Neuronal stem cell (in vitro differentiated cells): ENCODE measurements at regions not wholly inside any gene's neighbourhood (a gene's known extent, or its start where the extent isn't known, plus 50 kb on each side); places are given as distances from the start of the nearest gene placed in this dataset.
A peak's percentile ranks its signal among the peaks of the same experiment; 100 is the strongest.

Experiments
- DNase-seq: peaks from one replicate; pipeline ENCODE4 v3.0.0-alpha.2; 2013; ENCODE audit warnings: low spot score
- H2AFZ ChIP-seq: one replicate; pipeline ENCODE4 v1.6.1; 2013; ENCODE audit warnings: mild to moderate bottlenecking, low read length, inconsistent platforms
- H2AK5ac ChIP-seq: 2 replicates; pipeline ENCODE4 v1.6.1; 2013; ENCODE audit warnings: low read depth, mild to moderate bottlenecking, inconsistent platforms, low read length, moderate library complexity, mixed read lengths
- H2BK120ac ChIP-seq: 2 replicates; pipeline ENCODE4 v1.6.1; 2013; ENCODE audit warnings: low read depth, mild to moderate bottlenecking, inconsistent platforms, low read length, moderate library complexity, mixed read lengths
- H2BK12ac ChIP-seq: one replicate; pipeline ENCODE4 v1.6.1; 2013; ENCODE audit warnings: low read length, inconsistent platforms
- H2BK15ac ChIP-seq: 2 replicates; pipeline ENCODE4 v1.6.1; 2013; ENCODE audit warnings: mild to moderate bottlenecking, low read length, inconsistent platforms, mixed read lengths
- H2BK5ac ChIP-seq: one replicate; pipeline ENCODE4 v1.6.1; 2013; ENCODE audit warnings: inconsistent platforms, mild to moderate bottlenecking, low read length, moderate library complexity
- H3K14ac ChIP-seq: one replicate; pipeline ENCODE4 v1.6.1; 2013; ENCODE audit warnings: low read length, inconsistent platforms
- H3K18ac ChIP-seq: 2 replicates; pipeline ENCODE4 v1.6.1; 2013; ENCODE audit warnings: low read length, inconsistent platforms
- H3K23ac ChIP-seq: 2 replicates; pipeline ENCODE4 v1.6.1; 2013; ENCODE audit warnings: low read depth, mild to moderate bottlenecking, mixed read lengths, low read length, inconsistent platforms; ENCODE audit not compliant: poor library complexity
- H3K27ac ChIP-seq: replicated peaks from 3 replicates; pipeline ENCODE4 v1.5.1; 2013; ENCODE audit warnings: low read length, inconsistent platforms
- H3K27me3 ChIP-seq, 3 experiments: 2 replicates each; pipeline ENCODE4 v1.6.1; 2013; ENCODE audit warnings: low read length in 3 of 3, mild to moderate bottlenecking in 2 of 3, inconsistent platforms in 1 of 3, low read depth in 1 of 3, mixed read lengths in 1 of 3, moderate library complexity in 1 of 3; ENCODE audit not compliant: control insufficient read depth in 3 of 3, insufficient read depth in 3 of 3
- H3K36me3 ChIP-seq, 2 donors: replicated peaks in 1 of 2; 2 replicates each; pipeline ENCODE4 v1.6.1; 2013; ENCODE audit warnings: low read length in 2 of 2; ENCODE audit not compliant: control insufficient read depth in 2 of 2, insufficient read depth in 2 of 2
- H3K4ac ChIP-seq: 2 replicates; pipeline ENCODE4 v1.6.1; 2013; ENCODE audit warnings: inconsistent platforms, mild to moderate bottlenecking, low read length, moderate library complexity
- H3K4me1 ChIP-seq, 2 donors: 1 replicate in 1 of 2; 2 replicates in 1 of 2; pipeline ENCODE4 v1.6.1; 2013; ENCODE audit warnings: low read length in 2 of 2, low read depth in 1 of 2; ENCODE audit not compliant: control insufficient read depth in 2 of 2, insufficient read depth in 1 of 2
- H3K4me2 ChIP-seq: one replicate; pipeline ENCODE4 v1.6.1; 2013; ENCODE audit warnings: mild to moderate bottlenecking, low read length, inconsistent platforms; ENCODE audit not compliant: insufficient read depth, poor library complexity, severe bottlenecking
- H3K4me3 ChIP-seq, 2 donors: 2 replicates each; pipeline ENCODE4 v1.5.1; 2013; ENCODE audit warnings: low read length in 2 of 2, mild to moderate bottlenecking in 2 of 2, inconsistent platforms in 1 of 2, moderate library complexity in 1 of 2
- H3K79me1 ChIP-seq: one replicate; pipeline ENCODE4 v1.6.1; 2013; ENCODE audit warnings: low read depth, mild to moderate bottlenecking, inconsistent platforms, low read length, moderate library complexity
- H3K9ac ChIP-seq: one replicate; pipeline ENCODE4 v1.6.1; 2013; ENCODE audit warnings: mild to moderate bottlenecking, low read depth, low read length, inconsistent platforms; ENCODE audit not compliant: poor library complexity
- H3K9me3 ChIP-seq, 2 donors: replicated peaks in 1 of 2; 2 replicates each; pipeline versions ENCODE3 to v1.6.1; 2013; ENCODE audit warnings: low read length in 2 of 2, mild to moderate bottlenecking in 2 of 2, inconsistent platforms in 1 of 2, low read depth in 1 of 2, mixed read lengths in 1 of 2, moderate library complexity in 1 of 2; ENCODE audit not compliant: control insufficient read depth in 2 of 2, insufficient read depth in 1 of 2
- H4K8ac ChIP-seq: one replicate; pipeline ENCODE4 v1.6.1; 2013; ENCODE audit warnings: low read depth, mild to moderate bottlenecking, inconsistent platforms, low read length, moderate library complexity
- H4K91ac ChIP-seq: one replicate; pipeline ENCODE4 v1.6.1; 2013; ENCODE audit warnings: low read length, low read depth, mild to moderate bottlenecking, inconsistent platforms; ENCODE audit not compliant: poor library complexity
- WGBS, 2 donors: extraction: QIAGEN DNeasy Blood & Tissue Kit; methylation state at CpG; one replicate each; pipeline ENCODE4 v1.1.7; 2013; ENCODE audit warnings: missing lambda C conversion rate in 2 of 2, mixed read lengths in 1 of 2; ENCODE audit not compliant: insufficient read length in 2 of 2, insufficient replicate concordance in 1 of 2; ENCODE audit errors: extremely low coverage in 2 of 2; 5-methylcytosine and 5-hydroxymethylcytosine counted together

DNA sequence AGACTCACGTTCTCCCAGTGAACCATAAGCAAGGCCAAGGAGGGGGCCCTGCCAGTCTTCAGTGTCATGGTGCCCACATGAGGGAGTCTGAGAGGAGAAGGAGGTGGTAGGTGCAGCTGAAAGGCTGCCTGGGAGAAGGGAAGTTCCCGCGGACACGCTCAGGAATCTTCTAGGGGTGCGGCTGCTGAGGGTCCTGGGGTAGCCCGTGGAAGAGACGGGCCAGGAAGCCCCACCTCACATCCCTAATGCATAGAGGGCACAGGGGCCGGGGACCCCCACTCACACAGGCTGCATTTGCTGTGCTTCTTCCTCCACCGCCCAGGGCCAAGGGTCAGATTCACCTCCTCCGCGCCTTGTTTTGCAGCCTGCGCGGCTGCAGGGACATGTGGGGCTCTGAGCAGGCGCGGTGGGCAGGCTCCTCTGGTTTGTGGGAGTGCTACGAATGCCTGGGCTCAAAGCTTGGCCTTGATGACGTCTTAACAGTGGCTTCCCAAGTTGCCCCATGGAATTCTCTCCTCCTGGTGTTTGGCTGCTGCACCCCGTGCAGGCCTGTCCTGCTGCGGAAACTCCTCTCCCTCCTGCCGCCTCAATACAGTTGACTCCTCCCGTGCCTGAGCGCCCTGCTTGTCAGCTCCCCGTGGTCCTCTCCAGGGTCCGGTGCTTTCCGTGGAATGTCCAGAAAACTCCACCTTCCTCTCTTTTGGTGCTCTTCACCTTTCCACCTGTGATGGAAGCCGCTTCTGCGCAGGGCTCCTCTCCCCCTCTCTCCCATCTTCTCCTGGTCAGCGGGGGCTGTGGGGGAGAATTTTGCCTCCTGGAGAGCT, 95.7 kb downstream of the VAPA start:
- Histone ChIP-seq H2BK120ac (peak overlapping the region; percentile 65), H3K79me1 (no peaks in the 10 kb centered on the region), H3K4me1 (no peaks in the 10 kb centered on the region), H2AFZ (no peak overlapping the region), H3K27ac (no peak overlapping the region), H3K23ac (peak overlapping the region; percentile 3), H2BK5ac (no peak overlapping the region), H3K18ac (peak overlapping the region; percentile 19), H3K9me3 (peaks cover 0 to 2% of the 10 kb centered on the region in 2 donors), H3K36me3 (no peaks in the 10 kb centered on the region), H3K4ac (no peak overlapping the region), H3K4me3 (no peak overlapping the region), H3K9ac (no peak overlapping the region), H3K27me3 (no peaks in the 10 kb centered on the region), H4K91ac (no peak overlapping the region), H3K14ac (no peak overlapping the region), H2BK15ac (no peak overlapping the region), H3K4me2 (no peak overlapping the region), H2BK12ac (no peak overlapping the region), H4K8ac (no peak overlapping the region), H2AK5ac (no peak overlapping the region)
- WGBS, 2 donors, result no CpG with 5 or more reads among the region's 28 CpGs
- DNase-seq, result no peak

DNA sequence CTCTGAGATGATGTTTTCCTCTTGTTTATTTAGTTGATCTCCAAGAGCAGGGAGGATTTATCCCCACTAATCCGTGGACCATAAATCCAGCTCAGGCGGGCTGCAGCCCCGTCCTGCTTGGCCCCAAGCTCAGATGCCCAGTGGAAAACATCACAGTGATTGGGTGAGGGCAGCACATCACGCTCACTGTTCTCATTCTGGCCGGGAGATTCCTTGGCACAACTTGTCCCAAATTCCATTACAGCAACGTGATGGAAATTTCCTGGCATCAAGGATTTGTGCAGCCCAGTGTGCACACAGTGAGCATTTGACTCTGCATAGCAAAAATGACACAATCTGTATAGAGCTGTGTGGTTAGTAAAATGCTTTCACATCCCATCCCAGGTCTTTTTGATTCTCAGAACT, 96.8 kb downstream of the VAPA start:
- Histone ChIP-seq H3K4ac (no peak overlapping the region), H3K27me3 (no peaks in the 10 kb centered on the region), H3K36me3 (no peaks in the 10 kb centered on the region), H3K14ac (no peak overlapping the region), H3K9me3 (peaks cover 0 to 2% of the 10 kb centered on the region in 2 donors), H3K4me3 (no peak overlapping the region), H3K9ac (no peak overlapping the region), H3K18ac (no peak overlapping the region), H4K8ac (no peak overlapping the region), H3K4me1 (no peaks in the 10 kb centered on the region), H3K4me2 (no peak overlapping the region), H3K23ac (no peak overlapping the region), H2AFZ (no peak overlapping the region), H4K91ac (no peak overlapping the region), H2AK5ac (no peak overlapping the region), H3K79me1 (no peaks in the 10 kb centered on the region), H2BK15ac (no peak overlapping the region), H2BK120ac (no peak overlapping the region), H2BK12ac (no peak overlapping the region), H3K27ac (no peak overlapping the region), H2BK5ac (no peak overlapping the region)
- no peak for DNase-seq
- WGBS, 2 donors, result no CpG with 5 or more reads among the region's 6 CpGs

DNA sequence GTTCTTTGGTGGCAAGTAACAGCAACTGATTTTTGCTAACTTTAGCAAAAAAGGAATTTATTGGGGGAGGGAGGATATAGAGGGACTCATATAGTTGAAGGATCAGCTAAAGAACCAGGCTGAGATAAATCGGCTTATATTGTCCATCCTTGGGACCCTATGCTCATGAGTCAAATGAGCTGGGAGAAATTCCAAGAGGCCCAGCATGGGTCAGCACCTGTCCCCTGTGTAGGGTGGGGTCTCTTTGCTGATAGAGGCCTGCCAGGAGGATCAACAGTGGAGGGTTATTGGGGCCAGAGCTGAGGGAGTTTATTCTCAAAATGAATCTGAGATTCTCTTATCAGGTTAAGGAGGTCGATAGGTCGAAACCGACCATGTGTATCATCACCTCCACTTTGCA, 97.2 kb downstream of the VAPA start:
- Histone ChIP-seq H3K27me3 (no peaks in the 10 kb centered on the region), H2BK15ac (no peak overlapping the region), H3K9me3 (peaks cover 0 to 2% of the 10 kb centered on the region in 2 donors), H4K8ac (no peak overlapping the region), H3K18ac (no peak overlapping the region), H3K27ac (no peak overlapping the region), H4K91ac (no peak overlapping the region), H3K4me1 (no peaks in the 10 kb centered on the region), H2BK120ac (no peak overlapping the region), H3K14ac (no peak overlapping the region), H2AK5ac (no peak overlapping the region), H3K79me1 (no peaks in the 10 kb centered on the region), H3K36me3 (no peaks in the 10 kb centered on the region), H3K9ac (no peak overlapping the region), H3K4ac (no peak overlapping the region), H2BK12ac (no peak overlapping the region), H2BK5ac (no peak overlapping the region), H3K23ac (no peak overlapping the region), H3K4me2 (no peak overlapping the region), H3K4me3 (no peak overlapping the region), H2AFZ (no peak overlapping the region)
- no peak for DNase-seq
- no CpG with 5 or more reads among the region's 4 CpGs for WGBS, 2 donors

DNA sequence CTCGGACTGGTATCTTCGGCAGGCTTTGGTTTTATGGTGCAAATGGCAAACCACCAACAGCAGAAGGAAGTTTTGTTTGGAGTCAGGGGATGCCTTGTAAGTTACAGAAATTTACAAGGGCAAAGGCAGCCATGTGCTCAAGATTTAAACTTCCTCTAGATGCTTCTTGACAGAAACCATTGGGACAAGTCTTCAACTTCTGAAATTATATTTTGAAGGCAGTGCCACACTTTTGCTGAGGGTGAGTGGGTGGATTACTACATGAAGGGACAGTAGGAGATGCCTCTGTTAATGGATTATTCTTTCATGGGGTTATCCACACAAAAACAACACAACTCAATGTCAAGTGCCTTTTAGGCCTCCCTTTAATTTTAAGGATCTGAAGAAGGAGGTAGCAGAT, 97.9 kb downstream of the VAPA start:
- Histone ChIP-seq H4K8ac (no peak overlapping the region), H2BK12ac (no peak overlapping the region), H3K4me3 (no peak overlapping the region), H2AK5ac (no peak overlapping the region), H2BK15ac (no peak overlapping the region), H3K23ac (no peak overlapping the region), H3K4me1 (no peaks in the 10 kb centered on the region), H3K9ac (no peak overlapping the region), H2BK120ac (no peak overlapping the region), H3K4ac (no peak overlapping the region), H3K36me3 (no peaks in the 10 kb centered on the region), H3K9me3 (peaks cover 0 to 2% of the 10 kb centered on the region in 2 donors), H3K4me2 (no peak overlapping the region), H3K27ac (no peak overlapping the region), H3K27me3 (no peaks in the 10 kb centered on the region), H2BK5ac (no peak overlapping the region), H3K79me1 (no peaks in the 10 kb centered on the region), H2AFZ (no peak overlapping the region), H3K14ac (no peak overlapping the region), H4K91ac (no peak overlapping the region), H3K18ac (no peak overlapping the region)
- no peak for DNase-seq
- no CpG with 5 or more reads among the region's 2 CpGs for WGBS, 2 donors
